HepG2 (cell line): ENCODE measurements at regions not wholly inside any gene's neighbourhood (a gene's known extent, or its start where the extent isn't known, plus 50 kb on each side); places are given as distances from the start of the nearest gene placed in this dataset.
A peak's percentile ranks its signal among the peaks of the same experiment; 100 is the strongest.

ENCODE experiments used
- ESRRA ChIP-seq: sonication (generic); formaldehyde crosslinking; IDR thresholded peaks from 2 replicates; pipeline ENCODE4 v1.5.1; 2020; ENCODE audit warnings: mild to moderate bottlenecking, low read depth, missing genetic modification reagents
- GLI4 ChIP-seq: sonication (generic); formaldehyde crosslinking; IDR thresholded peaks from 2 replicates; pipeline ENCODE4 v1.5.1; 2020; ENCODE audit warnings: missing genetic modification reagents, mild to moderate bottlenecking, moderate library complexity, borderline replicate concordance
- MEIS1 ChIP-seq: sonication (generic); formaldehyde crosslinking; IDR thresholded peaks from 2 replicates; pipeline ENCODE4 v1.9.0; 2021; ENCODE audit warnings: mild to moderate bottlenecking, missing genetic modification reagents, moderate library complexity, borderline replicate concordance
- MYC ChIP-seq: sonication (generic); formaldehyde crosslinking; IDR thresholded peaks from 2 replicates; pipeline ENCODE4 v1.9.0; 2021; ENCODE audit warnings: missing genetic modification reagents, borderline replicate concordance
- SIN3A ChIP-seq: IDR thresholded peaks from 2 replicates; pipeline ENCODE4 v1.6.1; 2011; ENCODE audit warnings: low read depth, mild to moderate bottlenecking, control low read depth, low read length, borderline replicate concordance
- SMARCC2 ChIP-seq: fragments of 450-650 bp; IDR thresholded peaks from 2 replicates; pipeline ENCODE4 v1.6.1; 2017; ENCODE audit warnings: antibody characterized with exemption, mild to moderate bottlenecking
- SMARCE1 ChIP-seq: fragments of 450-650 bp; IDR thresholded peaks from 2 replicates; pipeline ENCODE4 v1.6.1; 2017; ENCODE audit warnings: borderline replicate concordance
- THAP8 ChIP-seq: sonication (generic); formaldehyde crosslinking; IDR thresholded peaks from 2 replicates; pipeline ENCODE4 v1.5.1; 2020; ENCODE audit warnings: missing genetic modification reagents, mild to moderate bottlenecking, borderline replicate concordance
- ZBTB8A ChIP-seq: sonication (generic); formaldehyde crosslinking; IDR thresholded peaks from 2 replicates; pipeline ENCODE4 v1.4.0; 2020; ENCODE audit warnings: mild to moderate bottlenecking, low read depth, missing genetic modification reagents, borderline replicate concordance
- ZNF207 ChIP-seq: fragments of 450-650 bp; IDR thresholded peaks from 2 replicates; pipeline ENCODE4 v1.6.1; 2016; ENCODE audit warnings: antibody characterized with exemption, borderline replicate concordance
- ZNF230 ChIP-seq: sonication (generic); formaldehyde crosslinking; IDR thresholded peaks from 2 replicates; pipeline ENCODE4 v1.4.0; 2020; ENCODE audit warnings: mild to moderate bottlenecking, missing genetic modification reagents
- ZNF264 ChIP-seq: sonication (generic); formaldehyde crosslinking; IDR thresholded peaks from 2 replicates; pipeline ENCODE4 v1.4.0; 2020; ENCODE audit warnings: missing genetic modification reagents
- ZNF296 ChIP-seq: sonication (generic); formaldehyde crosslinking; conservative IDR thresholded peaks from 2 replicates; pipeline ENCODE4 v1.5.0; 2020; ENCODE audit warnings: mild to moderate bottlenecking, missing genetic modification reagents
- ZNF362 ChIP-seq: sonication (generic); formaldehyde crosslinking; IDR thresholded peaks from 2 replicates; pipeline ENCODE4 v1.4.0; 2020; ENCODE audit warnings: missing genetic modification reagents, mild to moderate bottlenecking, borderline replicate concordance
- ZNF501 ChIP-seq: sonication (generic); formaldehyde crosslinking; IDR thresholded peaks from 2 replicates; pipeline ENCODE4 v1.5.1; 2020; ENCODE audit warnings: mild to moderate bottlenecking, moderate library complexity, missing genetic modification reagents
- ZNF556 ChIP-seq: sonication (generic); formaldehyde crosslinking; IDR thresholded peaks from 2 replicates; pipeline ENCODE4 v1.4.0; 2020; ENCODE audit warnings: mild to moderate bottlenecking, missing genetic modification reagents, borderline replicate concordance
- ZNF839 ChIP-seq: sonication (generic); formaldehyde crosslinking; IDR thresholded peaks from 2 replicates; pipeline ENCODE4 v1.4.0; 2020; ENCODE audit warnings: missing genetic modification reagents, mild to moderate bottlenecking, borderline replicate concordance
- ZSCAN20 ChIP-seq: sonication (generic); formaldehyde crosslinking; IDR thresholded peaks from 2 replicates; pipeline ENCODE4 v1.4.0; 2020; ENCODE audit warnings: missing genetic modification reagents, mild to moderate bottlenecking, borderline replicate concordance
- TF ChIP-seq, protein P1 (sequence below): sonication (generic); formaldehyde crosslinking; IDR thresholded peaks from 2 replicates; pipeline ENCODE4 v1.4.0; 2020; ENCODE audit warnings: mild to moderate bottlenecking, missing genetic modification reagents, borderline replicate concordance
- TF ChIP-seq, protein P2 (sequence below): sonication (generic); formaldehyde crosslinking; IDR thresholded peaks from 2 replicates; pipeline ENCODE4 v1.4.0; 2020; ENCODE audit warnings: low read depth, mild to moderate bottlenecking, missing genetic modification reagents

GRCh38 chr10:78443900-78444571, 410.4 kb downstream of the RPS24 start (continued):
- TF ChIP-seq ESRRA (CRISPR knock-in tag), result 0 out of 2 replicates have a peak, but pooled peaks have one; percentile 41
- TF ChIP-seq, protein P1, sequence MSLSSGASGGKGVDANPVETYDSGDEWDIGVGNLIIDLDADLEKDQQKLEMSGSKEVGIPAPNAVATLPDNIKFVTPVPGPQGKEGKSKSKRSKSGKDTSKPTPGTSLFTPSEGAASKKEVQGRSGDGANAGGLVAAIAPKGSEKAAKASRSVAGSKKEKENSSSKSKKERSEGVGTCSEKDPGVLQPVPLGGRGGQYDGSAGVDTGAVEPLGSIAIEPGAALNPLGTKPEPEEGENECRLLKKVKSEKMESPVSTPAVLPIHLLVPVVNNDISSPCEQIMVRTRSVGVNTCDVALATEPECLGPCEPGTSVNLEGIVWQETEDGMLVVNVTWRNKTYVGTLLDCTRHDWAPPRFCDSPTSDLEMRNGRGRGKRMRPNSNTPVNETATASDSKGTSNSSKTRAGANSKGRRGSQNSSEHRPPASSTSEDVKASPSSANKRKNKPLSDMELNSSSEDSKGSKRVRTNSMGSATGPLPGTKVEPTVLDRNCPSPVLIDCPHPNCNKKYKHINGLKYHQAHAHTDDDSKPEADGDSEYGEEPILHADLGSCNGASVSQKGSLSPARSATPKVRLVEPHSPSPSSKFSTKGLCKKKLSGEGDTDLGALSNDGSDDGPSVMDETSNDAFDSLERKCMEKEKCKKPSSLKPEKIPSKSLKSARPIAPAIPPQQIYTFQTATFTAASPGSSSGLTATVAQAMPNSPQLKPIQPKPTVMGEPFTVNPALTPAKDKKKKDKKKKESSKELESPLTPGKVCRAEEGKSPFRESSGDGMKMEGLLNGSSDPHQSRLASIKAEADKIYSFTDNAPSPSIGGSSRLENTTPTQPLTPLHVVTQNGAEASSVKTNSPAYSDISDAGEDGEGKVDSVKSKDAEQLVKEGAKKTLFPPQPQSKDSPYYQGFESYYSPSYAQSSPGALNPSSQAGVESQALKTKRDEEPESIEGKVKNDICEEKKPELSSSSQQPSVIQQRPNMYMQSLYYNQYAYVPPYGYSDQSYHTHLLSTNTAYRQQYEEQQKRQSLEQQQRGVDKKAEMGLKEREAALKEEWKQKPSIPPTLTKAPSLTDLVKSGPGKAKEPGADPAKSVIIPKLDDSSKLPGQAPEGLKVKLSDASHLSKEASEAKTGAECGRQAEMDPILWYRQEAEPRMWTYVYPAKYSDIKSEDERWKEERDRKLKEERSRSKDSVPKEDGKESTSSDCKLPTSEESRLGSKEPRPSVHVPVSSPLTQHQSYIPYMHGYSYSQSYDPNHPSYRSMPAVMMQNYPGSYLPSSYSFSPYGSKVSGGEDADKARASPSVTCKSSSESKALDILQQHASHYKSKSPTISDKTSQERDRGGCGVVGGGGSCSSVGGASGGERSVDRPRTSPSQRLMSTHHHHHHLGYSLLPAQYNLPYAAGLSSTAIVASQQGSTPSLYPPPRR (CRISPR knock-in tag), result peak; percentile 36; the same call in 1 of the 2 replicates
- no peak for TF ChIP-seq SMARCE1
- TF ChIP-seq MYC (CRISPR knock-in tag), result no peak; the same call in 1 of the 2 replicates
- no peak for TF ChIP-seq GLI4 (CRISPR knock-in tag)
- TF ChIP-seq ZSCAN20, result no peak
- TF ChIP-seq ZNF501 (CRISPR knock-in tag), result peak; percentile 72; the same call in 1 of the 2 replicates
- TF ChIP-seq SIN3A, result no peak
- TF ChIP-seq, protein P2, sequence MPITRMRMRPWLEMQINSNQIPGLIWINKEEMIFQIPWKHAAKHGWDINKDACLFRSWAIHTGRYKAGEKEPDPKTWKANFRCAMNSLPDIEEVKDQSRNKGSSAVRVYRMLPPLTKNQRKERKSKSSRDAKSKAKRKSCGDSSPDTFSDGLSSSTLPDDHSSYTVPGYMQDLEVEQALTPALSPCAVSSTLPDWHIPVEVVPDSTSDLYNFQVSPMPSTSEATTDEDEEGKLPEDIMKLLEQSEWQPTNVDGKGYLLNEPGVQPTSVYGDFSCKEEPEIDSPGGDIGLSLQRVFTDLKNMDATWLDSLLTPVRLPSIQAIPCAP (CRISPR knock-in tag), result no peak
- TF ChIP-seq ZNF264 (CRISPR knock-in tag), result no peak
- 0 out of 2 replicates have a peak, but pooled peaks have one; percentile 47 for TF ChIP-seq MEIS1
- TF ChIP-seq THAP8 (CRISPR knock-in tag), result no peak
- TF ChIP-seq ZNF362 (CRISPR knock-in tag), result no peak
- no peak for TF ChIP-seq ZNF207
- TF ChIP-seq ZNF296 (CRISPR knock-in tag), result no peak
- TF ChIP-seq ZNF556 (CRISPR knock-in tag), result 0 out of 2 replicates have a peak, but pooled peaks have one; percentile 44
- TF ChIP-seq ZBTB8A, result no peak
- TF ChIP-seq ZNF839 (CRISPR knock-in tag), result no peak
- no peak for TF ChIP-seq SMARCC2
- TF ChIP-seq ZNF230 (CRISPR knock-in tag), result no peak
